ENCODE measurements at regions not wholly inside any gene's neighbourhood (a gene's known extent, or its start where the extent isn't known, plus 50 kb on each side); places are given as distances from the start of the nearest gene placed in this dataset.

GRCh38 chr18:43797347-43797746 is 520.1 kb upstream of the SYT4 start:
- Histone ChIP-seq H3K4me3 (ENCODE audit: low read depth, low read length) (no peak overlapping the region), H3K36me3 (ENCODE audit: control insufficient read depth, insufficient read depth, low read length) (no peaks in the 10 kb centered on the region), H3K27me3 (ENCODE audit: control insufficient read depth, insufficient read depth, low read length) (no peaks in the 10 kb centered on the region)
- DNase-seq (ENCODE audit: low read depth): no peak
- TF ChIP-seq CTCF (IDR thresholded peaks at IDR 0.05; ENCODE audit: insufficient read depth, low read length, poor library complexity, severe bottlenecking): no peak

GRCh38 chr18:43800584-43800983 is 523.3 kb upstream of the SYT4 start:
- DNase-seq (ENCODE audit: low read depth): no peak

GRCh38 chr18:43805646-43806194 is 528.4 kb upstream of the SYT4 start:
- Histone ChIP-seq H3K4me3 (ENCODE audit: low read depth, low read length) (no peak overlapping the region), H3K27me3 (ENCODE audit: control insufficient read depth, insufficient read depth, low read length) (no peaks in the 10 kb centered on the region), H3K36me3 (ENCODE audit: control insufficient read depth, insufficient read depth, low read length) (no peaks in the 10 kb centered on the region)
- no peak for DNase-seq (ENCODE audit: low read depth)
- no peak for TF ChIP-seq CTCF (IDR thresholded peaks at IDR 0.05; ENCODE audit: insufficient read depth, low read length, poor library complexity, severe bottlenecking)

More at GRCh38 chr18:43800584-43800983, 523.3 kb upstream of the SYT4 start:
- Histone ChIP-seq H3K36me3 (ENCODE audit: control insufficient read depth, insufficient read depth, low read length) (no peaks in the 10 kb centered on the region), H3K27me3 (ENCODE audit: control insufficient read depth, insufficient read depth, low read length) (no peaks in the 10 kb centered on the region), H3K4me3 (ENCODE audit: low read depth, low read length) (no peak overlapping the region)
- TF ChIP-seq CTCF (IDR thresholded peaks at IDR 0.05; ENCODE audit: insufficient read depth, low read length, poor library complexity, severe bottlenecking): no peak

GRCh38 chr18:43812627-43813026 is 535.3 kb upstream of the SYT4 start:
- Histone ChIP-seq H3K36me3 (ENCODE audit: control insufficient read depth, insufficient read depth, low read length) (no peaks in the 10 kb centered on the region), H3K27me3 (ENCODE audit: control insufficient read depth, insufficient read depth, low read length) (no peaks in the 10 kb centered on the region), H3K4me3 (ENCODE audit: low read depth, low read length) (no peak overlapping the region)
- no peak for TF ChIP-seq CTCF (IDR thresholded peaks at IDR 0.05; ENCODE audit: insufficient read depth, low read length, poor library complexity, severe bottlenecking)
- no peak for DNase-seq (ENCODE audit: low read depth)

- TF ChIP-seq CTCF (IDR thresholded peaks at IDR 0.05; ENCODE audit: insufficient read depth, low read length, poor library complexity, severe bottlenecking): no peak
- no peaks in the 10 kb centered on the region for H3K36me3 ChIP-seq (ENCODE audit: control insufficient read depth, insufficient read depth, low read length)
- no peak overlapping the region for H3K4me3 ChIP-seq (ENCODE audit: low read depth, low read length)
- no peak for DNase-seq (ENCODE audit: low read depth)
- no peaks in the 10 kb centered on the region for H3K27me3 ChIP-seq (ENCODE audit: control insufficient read depth, insufficient read depth, low read length)
These were observed 542.1 kb upstream of the SYT4 start for GRCh38 chr18:43819397-43819796.

- H3K27me3 ChIP-seq (ENCODE audit: control insufficient read depth, insufficient read depth, low read length): no peaks in the 10 kb centered on the region
- no peak overlapping the region for H3K4me3 ChIP-seq (ENCODE audit: low read depth, low read length)
- no peak for TF ChIP-seq CTCF (IDR thresholded peaks at IDR 0.05; ENCODE audit: insufficient read depth, low read length, poor library complexity, severe bottlenecking)
- H3K36me3 ChIP-seq (ENCODE audit: control insufficient read depth, insufficient read depth, low read length): no peaks in the 10 kb centered on the region
- DNase-seq (ENCODE audit: low read depth): no peak
These were observed 542.6 kb upstream of the SYT4 start for GRCh38 chr18:43819873-43820272.

Data from kidney epithelial cell (primary cell).